PC-3 (cell line): ENCODE measurements at regions not wholly inside any gene's neighbourhood (a gene's known extent, or its start where the extent isn't known, plus 50 kb on each side); places are given as distances from the start of the nearest gene placed in this dataset.

ENCODE experiments used
- EZH2phosphoT487 ChIP-seq: fragments of 300-600 bp; sonication (generic); IDR thresholded peaks from 2 replicates; pipeline ENCODE4 v1.6.1; 2018; ENCODE audit warnings: mild to moderate bottlenecking, antibody characterized with exemption, low read length, borderline replicate concordance
- TF ChIP-seq, protein P1 (sequence below): fragments of 300-600 bp; sonication (generic); conservative IDR thresholded peaks from 2 replicates; pipeline ENCODE4 v1.5.1; 2017; ENCODE audit warnings: antibody characterized with exemption, low read depth, mild to moderate bottlenecking, low read length

- TF ChIP-seq, protein P1, sequence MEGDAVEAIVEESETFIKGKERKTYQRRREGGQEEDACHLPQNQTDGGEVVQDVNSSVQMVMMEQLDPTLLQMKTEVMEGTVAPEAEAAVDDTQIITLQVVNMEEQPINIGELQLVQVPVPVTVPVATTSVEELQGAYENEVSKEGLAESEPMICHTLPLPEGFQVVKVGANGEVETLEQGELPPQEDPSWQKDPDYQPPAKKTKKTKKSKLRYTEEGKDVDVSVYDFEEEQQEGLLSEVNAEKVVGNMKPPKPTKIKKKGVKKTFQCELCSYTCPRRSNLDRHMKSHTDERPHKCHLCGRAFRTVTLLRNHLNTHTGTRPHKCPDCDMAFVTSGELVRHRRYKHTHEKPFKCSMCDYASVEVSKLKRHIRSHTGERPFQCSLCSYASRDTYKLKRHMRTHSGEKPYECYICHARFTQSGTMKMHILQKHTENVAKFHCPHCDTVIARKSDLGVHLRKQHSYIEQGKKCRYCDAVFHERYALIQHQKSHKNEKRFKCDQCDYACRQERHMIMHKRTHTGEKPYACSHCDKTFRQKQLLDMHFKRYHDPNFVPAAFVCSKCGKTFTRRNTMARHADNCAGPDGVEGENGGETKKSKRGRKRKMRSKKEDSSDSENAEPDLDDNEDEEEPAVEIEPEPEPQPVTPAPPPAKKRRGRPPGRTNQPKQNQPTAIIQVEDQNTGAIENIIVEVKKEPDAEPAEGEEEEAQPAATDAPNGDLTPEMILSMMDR = peak; percentile 82
- TF ChIP-seq EZH2phosphoT487 = no peak
Measured at GRCh38 chr1:176374967-176375569, 87.9 kb upstream of the PAPPA2 start.
